Hypothalamus (tissue), 51 donors: ENCODE measurements at regions not wholly inside any gene's neighbourhood (a gene's known extent, or its start where the extent isn't known, plus 50 kb on each side); places are given as distances from the start of the nearest gene placed in this dataset.
"Not testable (repeated sequence)": the region's sequence is repeated elsewhere in the genome, so short reads cannot be mapped to it uniquely, and the experiment has no call there.

ENCODE experiments used
- DNase-seq, 51 donors: peaks; one replicate each; lab custom pipeline; 2025; lab: John Stamatoyannopoulos, UW

DNA sequence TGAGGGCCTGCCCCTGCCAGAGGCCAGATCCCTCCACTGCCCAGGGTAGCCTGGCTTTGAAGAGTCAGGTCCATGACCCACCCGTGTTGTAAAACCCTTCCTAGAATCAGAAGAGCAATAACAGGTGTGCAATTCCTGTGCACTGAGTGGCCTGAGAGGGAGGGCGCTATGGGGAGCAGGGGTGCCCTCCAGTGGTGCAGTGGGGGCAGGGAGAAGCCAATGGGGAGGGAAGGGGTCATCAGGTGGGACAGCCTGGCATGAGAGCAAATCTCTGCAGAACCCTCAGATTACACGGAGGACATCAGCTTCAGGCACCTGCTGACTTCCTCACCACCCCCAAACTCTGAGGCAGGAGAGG lies 72.9 kb upstream of the ZNF469 start:
- DNase-seq, result no peak

DNA sequence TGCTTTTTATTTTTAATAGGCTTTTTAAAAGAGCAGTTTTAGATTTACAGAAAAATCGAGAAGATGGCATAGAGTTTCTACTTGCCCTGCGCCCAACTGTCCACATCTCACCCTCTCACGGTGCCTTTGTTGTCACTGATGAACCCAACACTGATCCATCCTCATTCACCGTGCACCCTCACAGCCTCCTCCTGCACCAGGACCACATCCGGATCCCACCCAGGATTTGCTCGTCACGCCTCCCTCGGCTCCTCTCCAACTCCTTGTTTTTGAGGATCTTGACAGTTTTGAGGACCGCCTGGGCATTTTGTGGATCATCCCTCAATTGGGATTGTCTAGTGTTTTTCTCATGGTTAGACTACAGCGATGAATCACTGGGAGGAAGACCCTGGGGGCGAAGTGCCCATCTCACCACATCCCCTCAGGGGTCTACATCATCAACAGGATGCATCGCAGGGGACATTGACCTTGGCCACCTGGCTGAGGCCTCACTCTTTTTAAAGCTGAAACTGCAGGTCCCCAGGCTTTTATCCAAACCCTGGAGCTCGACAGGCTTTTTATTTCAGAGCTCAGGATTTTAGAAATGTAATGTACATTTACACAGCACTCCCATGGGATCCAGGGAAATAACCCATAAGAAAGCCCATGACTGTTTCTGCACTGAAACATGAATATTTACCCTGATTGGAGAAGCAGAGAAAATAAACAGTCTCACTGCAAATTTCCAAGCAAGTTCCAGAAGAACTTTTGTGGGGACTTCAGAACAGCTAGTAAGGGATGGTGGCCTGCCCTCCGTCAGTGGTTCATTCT lies 71.8 kb upstream of the ZNF469 start:
- no peak for DNase-seq

DNA sequence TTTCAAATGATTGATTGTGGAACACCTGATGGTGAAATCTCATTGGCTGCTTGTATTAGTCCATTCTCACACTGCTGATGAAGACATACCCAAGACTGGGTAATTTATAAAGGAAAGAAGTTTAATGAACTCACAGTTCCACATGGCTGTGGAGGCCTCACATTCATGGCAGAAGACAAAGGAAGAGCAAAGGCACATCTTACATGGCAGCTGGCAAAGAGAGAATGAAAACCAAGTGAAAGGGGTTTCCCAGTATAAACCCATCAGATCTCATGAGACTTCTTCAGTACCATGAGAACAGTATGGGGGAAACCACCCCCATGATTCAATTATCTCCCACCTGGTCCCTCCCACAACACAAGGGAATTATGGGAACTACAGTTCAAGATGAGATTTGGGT lies 70.9 kb upstream of the ZNF469 start:
- DNase-seq, result not testable (repeated sequence)

DNA sequence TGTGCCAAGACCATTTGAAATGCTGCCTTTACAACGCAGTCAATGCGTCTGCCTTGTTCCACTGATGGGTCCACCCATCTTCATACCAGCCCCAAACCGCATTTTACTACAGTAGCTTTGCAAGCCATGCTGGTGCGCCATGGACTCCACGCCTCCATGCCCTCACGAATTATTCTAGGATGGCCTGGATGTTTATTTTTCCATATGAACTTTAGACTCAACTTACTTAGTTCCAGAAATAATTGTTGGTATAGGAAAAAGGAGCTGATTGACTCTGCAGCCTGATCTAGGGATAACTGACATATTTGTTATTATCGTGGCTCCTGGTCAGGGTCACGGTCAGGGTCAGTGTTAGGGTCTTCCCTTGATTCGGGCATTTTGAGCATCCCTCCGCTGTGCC lies 70.0 kb upstream of the ZNF469 start:
- DNase-seq, result no peak

DNA sequence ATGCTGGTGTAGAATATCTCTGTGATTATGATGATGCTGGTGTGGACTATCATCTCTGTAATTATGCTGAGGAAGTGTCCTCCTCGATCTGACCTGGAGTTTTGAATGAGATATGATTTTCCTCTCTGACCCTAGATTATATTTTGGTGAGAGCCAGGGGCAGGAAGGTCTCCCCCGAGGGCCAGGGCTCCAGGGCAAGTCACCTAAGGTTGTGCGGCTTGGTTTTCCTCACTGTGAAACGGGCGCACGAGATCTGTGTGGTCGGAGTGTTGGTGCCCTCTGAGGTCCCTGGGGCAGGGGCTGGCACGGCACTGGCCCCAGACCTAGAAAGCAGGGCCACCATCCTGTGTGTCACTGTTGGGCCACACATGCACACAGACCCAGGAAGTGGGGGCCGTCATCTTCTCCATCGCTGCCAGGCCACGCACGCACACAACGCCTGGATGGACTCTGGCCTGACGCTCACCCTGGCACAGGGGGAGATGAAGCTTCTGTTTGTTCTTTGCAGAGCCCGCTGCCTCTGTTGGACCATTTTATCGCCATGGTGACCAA lies 67.7 kb upstream of the ZNF469 start:
- DNase-seq, result no peak

DNA sequence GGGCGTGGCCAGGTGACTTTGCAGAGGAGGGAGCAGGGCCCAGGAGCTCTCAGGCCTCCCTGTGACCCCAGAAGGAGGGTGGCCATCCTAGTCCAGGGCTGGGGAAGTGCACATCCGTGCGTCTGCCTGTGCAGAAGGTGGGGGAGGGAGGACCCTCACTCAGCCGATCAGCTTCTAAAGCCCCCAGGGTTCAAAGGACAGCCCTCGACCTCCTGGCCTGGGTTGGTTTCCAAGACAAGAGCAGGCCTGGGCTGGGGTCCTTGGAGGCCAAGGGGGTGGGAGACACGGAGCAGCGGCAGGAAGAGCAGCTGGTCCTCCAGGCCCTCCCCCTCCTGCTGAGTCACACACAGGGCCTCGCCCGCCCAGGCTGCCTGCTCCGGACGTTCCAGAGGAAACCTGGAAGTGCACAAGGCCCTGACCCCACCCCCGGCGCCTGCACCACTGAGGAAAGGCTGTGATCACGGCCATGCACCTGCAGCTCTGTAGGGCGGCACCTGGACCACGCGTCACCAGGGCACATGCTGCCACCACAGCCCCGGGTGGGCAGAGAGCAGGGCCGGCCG lies 67.1 kb upstream of the ZNF469 start:
- DNase-seq, result no peak

DNA sequence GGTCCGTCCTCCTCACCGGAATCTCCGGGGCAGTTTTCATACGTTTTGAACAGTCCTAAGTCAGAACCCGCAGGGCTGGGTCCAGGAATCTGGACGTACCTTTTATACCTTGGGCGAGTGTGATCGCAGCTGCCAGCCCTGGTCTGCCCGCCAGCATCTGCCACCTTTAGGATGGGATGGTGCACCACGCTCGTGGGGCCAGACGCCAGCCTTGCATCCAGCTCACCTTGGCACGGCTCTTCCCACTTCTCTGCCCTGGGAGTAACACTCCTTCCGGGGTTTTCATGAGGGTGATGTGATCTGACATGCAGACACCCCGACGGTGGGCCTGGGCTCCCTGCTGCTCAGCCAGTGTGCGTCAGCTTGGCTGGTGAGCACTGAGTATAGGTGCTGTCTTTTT lies 66.6 kb upstream of the ZNF469 start:
- no peak for DNase-seq

DNA sequence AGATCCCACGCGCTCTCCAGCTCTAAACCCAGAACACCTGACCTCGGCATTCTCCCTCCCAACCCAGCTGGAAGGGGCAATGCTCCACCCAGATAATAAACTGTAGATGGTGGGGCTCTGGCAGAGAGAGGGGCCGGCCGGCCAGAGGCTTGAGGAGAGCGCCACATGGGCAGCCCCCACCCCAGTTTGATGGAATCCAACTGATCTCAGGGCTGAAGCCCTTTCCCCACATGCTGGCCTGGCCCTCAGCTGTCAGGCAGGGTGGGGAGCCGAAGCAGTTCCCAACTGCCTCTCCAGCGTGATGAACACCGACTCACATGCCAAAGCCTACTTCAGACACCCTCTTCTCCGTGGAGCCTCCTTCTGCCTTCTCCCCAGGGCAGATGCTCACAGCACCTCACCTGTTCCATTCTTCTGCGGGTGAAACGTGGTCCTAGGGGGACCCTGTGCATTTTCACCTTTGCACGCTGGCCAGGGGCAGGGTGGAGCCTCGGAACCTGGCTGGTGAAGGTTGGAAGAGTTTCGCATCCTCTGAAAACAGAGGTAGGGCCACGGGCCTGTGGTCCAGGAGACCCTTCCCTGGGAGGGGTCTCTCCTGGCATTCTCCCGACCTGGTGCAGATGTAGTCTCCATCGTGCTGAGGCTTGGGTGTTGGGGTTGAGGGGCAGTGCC lies 65.7 kb upstream of the ZNF469 start:
- DNase-seq, result no peak

DNA sequence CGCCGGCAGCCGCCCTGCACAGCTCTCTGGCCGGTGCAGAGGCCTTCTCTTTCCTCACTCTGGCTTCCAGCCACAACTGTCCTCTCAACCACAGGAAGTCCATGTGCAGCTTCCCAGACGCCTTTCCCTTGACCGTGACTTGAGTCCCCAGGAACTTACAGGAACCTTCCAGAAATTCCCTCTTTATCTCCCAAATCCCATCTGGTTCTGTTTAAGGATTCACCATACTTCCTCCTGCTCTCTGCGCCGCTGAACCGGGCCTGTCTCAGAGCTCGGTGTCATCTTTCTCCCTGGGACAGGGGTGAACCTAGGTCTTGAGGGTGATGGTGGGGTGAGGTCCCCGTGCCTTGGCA lies 65.2 kb upstream of the ZNF469 start:
- no peak for DNase-seq

DNA sequence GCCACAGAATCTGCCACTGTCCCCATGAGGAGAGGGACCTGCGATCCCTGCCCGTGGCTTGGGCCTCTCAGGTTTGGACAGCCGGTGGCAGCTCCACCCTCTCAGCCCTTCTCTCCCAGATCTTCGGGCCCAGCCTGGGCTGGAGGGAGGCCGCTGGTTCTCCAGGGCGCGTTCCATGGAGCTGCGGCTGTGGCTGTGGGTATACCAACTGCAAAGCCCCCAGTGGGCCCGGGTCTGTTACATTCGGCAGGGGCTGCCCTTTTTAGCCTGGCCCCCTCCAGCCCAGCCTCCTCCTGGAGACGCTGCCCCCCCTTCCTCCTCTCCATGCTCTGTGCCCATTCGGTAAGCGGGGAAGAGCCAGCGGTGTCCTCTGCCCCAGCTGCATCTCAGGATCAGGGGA lies 64.7 kb upstream of the ZNF469 start:
- no peak for DNase-seq

DNA sequence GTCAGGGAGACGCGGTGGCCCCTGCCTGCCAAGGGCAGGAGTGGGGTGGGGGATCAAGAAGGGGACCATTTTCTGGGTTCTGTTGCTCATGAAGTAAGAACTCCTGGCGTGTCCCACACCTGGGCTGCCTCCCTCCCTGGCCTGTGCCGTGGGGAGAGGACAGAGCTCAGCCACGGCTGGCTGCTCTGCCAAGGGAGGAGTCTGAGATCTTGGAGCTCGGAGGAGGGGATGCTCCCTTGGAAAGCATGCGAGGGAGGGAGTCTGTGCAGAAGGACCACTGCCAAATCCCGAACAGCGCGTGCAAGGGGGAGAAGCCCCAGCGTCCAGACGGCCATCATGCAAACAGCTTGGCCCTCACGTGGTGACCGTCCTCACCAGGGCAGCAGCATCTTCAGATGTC lies 64.2 kb upstream of the ZNF469 start:
- no peak for DNase-seq

DNA sequence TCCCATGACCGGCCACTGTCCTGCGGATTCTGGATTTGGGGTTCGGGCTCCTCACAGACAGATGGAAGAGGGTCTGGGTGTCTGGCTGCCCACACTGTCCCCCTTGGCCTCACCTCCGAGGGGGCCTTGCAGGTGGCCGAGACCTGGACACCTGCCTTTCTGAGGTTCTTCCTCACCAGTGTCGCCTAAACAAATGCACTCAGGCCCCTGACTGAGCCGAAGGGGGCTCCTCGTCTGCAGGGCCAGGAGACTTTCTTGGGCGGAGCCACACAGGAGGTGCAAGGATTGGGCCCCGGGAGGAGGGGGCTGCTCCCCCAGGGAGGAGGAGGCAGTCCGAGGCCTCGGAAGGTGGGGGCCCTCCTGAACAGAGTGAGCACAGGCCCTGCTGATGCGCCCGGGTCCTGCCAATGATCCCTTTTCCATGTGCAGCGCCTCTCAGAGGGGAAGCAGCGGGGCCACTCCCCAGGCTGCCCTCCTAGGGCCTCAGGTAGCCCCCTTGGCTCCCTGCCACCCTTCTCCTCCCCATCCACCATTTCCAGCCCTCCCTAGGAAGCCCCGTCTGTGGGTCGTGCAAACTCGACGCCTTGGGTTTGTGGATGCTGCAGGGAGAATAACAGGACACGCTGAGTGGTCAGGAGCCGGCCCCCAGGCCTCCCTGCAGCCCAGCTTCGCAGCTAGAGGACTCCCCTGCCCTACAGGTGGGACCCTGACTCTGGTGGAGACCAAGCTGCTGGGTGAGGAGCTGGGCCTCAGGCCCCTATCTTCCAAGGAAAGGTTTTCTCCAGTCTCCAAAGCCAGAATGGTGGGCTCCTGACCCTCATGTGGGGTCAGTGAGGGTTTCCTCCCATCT lies 63.4 kb upstream of the ZNF469 start:
- DNase-seq, result no peak

DNA sequence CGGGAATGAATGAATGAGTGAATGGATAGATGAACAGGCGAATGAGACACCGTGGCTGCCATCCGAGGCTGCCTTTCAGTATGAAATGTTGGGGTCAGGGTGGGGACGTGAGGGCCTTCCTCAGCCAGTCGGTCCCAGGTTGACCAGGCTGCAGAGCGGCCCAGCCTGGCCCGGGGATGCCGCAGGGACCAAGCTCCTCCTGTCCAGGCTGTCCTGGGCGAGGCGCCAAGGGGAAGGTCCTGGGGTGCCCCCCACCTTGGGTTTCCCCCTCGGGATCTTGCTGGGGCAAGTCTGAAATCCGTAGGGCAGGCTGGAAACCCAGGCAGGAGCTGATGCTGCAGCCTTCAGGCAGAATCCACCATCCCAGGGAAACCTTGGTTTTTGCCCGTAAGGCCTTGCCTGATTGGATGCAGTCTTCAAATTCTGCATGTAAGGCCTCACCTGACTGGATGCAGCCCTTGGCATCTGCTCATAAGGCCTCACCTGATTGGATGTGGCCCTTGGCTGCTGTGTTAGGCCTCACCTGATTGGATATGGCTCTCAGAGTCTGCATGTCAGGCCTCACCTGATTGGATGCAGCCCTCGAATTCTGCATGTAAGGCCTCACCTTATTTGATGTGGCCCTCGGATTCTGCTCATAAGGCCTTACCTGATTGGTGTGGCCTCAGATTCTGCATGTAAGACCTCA lies 61.7 kb upstream of the ZNF469 start:
- DNase-seq, result no peak

DNA sequence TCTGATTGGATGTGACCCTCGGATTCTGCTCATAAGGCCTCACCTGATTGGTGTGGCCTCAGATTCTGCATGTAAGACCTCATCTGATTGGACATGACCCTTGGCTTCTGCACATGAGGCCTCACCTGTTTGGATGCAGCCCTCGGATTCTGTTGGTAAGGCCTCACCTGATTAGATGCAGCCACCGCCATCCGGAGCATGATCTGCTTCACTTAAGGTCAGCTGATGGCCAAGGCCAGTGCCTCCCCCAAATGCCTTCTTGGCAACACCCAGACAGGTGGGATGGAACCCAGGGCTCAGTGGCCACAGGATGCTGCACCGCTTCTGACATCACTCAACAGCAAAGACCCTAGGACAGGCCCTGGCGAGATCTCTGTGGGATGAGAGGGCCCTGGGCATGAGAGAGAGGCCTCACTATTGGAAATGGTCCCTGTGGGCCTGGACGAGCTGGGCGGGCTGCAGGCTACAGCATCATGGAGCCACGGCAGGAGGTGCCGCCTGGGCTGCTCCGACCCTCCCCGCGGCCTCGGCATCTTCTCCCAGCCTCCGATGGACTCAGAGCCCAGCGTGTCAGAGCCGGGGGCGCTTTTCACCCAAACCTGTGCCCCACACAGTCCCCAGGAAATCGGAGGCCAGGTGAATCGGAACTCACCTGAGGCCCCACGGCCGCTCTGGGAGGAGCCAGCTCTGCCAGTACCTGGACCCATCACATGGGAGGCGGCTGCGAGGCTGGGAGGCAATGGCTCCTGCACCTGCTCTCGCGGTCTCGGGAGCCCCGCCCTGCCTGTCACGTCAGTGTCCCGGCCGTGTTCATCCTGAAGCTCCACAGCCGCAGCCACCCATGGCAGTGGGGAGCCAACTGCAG lies 60.9 kb upstream of the ZNF469 start:
- DNase-seq, result no peak

DNA sequence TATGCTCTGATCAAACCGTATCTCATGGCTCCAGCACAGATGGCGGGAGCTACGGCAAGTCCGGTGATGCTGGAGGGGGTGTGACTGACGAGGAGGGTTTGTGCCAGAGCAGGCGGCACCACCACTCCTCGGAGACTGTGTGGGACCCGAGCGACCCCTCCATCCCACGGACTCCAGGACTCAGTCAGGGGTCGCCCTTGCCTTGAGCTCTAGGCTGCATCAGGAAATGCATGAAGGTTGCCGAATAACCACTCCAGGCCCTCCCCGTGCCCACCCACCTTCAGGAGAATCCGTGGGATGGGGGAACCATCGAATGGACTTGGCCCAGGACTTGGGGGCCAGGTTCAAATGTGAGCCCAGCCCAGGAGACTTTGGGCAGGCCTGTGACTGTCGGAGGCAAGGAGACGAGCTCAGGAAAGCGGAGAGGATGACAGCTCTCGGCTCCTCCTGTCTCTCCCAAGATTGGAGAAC lies 60.2 kb upstream of the ZNF469 start:
- no peak for DNase-seq

DNA sequence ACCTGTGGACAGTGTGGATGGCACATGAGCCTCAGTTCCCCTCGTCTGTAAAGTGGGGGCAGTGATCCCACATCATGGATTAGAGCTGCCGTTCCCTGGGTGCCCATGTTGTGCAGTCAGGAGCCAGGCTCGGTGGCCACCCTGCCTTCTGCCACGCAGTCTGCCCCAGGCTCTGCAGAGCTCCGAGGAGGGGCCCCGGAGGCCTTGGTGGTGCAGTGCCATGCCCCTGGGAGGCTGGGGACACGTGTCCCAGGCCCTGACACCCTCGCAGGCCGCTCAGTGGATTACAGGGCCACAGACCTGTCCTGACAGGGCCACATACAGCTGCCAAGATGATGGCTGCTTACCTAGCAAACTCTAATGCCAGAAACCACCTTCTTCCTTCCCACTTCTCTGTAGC lies 59.7 kb upstream of the ZNF469 start:
- DNase-seq, result no peak

DNA sequence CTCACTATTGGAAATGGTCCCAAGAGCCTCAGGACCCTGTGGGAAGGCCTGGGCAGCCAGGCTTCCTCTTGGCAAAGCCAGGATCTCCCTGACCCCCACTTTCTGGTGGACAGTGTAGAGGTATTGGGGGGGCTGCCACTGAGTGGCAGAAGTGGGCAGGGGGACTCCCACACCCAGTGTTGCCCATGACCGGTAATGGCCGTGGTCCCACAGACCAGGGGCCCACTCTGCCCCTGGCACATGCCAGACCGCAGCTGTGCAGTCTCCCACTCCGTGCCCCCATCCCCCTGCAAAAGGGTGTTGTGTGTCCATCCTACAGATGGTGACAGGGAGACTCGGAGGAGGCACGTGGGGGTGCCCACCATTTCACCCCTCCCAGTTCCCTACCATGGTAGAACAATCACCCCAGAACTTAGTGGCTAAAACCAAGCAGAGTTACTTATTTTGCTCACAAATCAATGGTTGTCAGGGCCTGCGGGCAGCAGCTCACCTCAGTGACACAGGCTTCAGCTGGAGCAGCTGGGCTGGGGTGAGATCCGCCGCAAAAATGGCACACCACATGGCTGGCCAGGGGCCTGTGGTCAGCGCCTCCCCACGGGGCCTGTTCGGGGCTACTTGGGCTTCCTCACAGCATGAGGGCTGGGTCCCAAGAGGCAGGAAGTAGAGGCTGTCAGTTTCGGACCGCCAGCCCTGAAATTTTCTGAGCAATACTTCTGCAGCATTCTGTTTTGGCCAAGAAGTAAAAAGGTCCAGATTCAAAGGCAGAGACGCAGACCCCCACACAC lies 59.0 kb upstream of the ZNF469 start:
- DNase-seq, result no peak

DNA sequence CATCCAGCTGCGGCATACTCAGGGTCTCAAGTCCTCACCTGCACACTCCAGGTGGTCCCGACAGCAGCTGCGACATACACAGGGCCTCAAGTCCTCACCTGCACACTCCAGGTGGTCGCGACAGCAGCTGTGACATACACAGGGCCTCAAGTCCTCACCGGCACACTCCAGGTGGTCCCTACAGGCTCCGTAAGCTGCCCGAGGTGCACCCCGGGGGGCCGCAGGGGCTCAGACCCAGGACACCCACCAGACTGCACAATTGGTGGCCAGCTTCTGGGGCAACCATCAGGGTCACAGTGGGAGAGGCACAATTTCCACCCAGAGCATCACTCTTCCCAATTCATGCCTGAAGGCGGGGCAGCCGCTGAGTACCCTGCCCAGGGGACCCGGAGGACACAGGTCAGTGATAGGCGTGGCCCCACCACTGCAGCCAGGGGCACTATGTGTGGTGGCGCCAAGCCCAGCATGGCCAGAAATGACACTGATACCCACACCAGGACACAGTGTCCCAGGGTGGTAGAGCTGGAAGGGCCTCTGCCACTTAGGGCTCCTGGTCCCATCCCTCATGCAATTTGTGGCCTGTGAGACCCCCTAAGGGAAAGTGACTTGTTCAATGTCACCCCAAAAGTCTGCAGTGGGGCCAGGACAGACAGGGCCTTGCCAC lies 57.5 kb upstream of the ZNF469 start:
- no peak for DNase-seq
